NCI-H524 treated with DMSO at 0.1 percent for 48 hours (cell line): ENCODE measurements at regions not wholly inside any gene's neighbourhood (a gene's known extent, or its start where the extent isn't known, plus 50 kb on each side); places are given as distances from the start of the nearest gene placed in this dataset.
"Not testable (repeated sequence)": the region's sequence is repeated elsewhere in the genome, so short reads cannot be mapped to it uniquely, and the experiment has no call there.

Experiments
- DNase-seq: peaks from one replicate; lab custom pipeline; 2025; lab: John Stamatoyannopoulos, UW

DNA sequence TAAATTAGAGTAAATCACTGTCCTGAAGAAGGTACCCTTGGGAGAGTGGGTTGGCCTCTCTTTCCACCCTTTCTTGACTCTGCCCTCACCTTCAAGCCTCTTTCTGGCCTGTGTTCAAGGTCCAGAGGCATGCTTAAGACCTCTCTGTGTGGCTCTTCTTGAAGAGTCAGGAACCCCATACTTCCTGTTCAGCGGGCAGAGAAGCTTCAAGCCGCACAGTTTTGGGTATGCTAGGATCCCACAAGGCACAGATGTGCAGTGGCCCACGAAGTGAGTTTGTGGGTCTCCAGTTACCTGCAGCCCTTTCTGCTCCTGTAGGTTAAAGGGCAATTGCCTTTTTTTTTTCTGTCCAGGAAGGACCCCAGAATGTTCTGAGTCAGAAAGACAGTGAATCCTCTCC lies 113.7 kb downstream of the PPIAL4A start:
- DNase-seq, result not testable (repeated sequence)

DNA sequence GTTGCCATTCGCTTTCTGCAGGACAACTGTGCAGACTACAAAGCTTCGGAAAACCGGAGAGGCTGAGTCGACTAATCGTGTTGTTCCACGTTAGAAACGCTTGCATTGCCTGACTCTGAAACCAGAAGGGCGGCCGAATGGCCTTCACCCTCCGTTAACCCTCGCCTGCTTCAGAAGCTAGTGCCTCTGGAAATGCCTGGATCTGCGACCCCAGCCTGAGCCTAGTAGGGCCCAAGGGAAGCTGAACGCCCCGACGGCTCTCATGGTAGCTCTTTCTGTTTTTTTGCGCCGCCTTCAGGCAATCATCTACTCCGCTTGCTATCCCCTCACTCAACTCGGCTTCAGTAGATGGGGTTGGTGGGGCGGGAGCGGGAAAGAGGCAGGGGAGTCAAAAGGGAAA lies 117.3 kb downstream of the PPIAL4A start:
- not testable (repeated sequence) for DNase-seq

GRCh38 chr1:121007755-121008154 lies 118.2 kb downstream of the PPIAL4A start:
- not testable (repeated sequence) for DNase-seq

DNA sequence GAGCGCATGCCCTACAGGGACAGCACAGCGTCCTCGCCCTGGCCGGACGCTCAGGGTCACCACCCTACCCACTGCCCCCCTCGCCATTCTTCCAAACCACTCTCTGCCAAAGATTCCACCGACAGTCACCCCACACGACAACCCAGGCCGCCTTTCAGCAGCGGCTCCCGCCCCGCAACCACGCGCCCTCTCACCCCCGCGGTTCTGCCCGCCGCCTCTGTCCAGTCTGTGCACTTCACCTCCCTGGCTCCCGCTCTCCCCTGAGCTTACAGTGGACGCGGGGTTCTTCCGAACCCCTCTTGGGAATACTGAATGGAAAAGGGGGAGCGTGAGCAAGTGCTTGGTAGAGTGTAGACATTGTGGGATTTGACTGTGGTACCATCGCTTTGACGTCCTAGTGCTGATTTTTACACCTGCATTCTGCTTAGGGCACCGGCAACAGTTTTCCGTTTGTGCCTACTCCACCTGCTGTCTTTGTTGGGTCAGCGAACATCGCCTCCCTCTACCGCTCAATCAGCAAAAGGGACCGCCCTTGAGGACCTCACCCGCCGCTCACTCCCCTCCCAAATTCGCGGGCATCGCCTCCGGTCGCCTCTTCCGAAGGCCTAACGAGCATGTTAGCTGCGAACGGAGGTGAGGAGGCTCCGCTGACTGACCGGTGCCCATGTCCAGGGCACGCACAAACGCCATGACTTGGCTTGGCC lies 119.1 kb downstream of the PPIAL4A start:
- not testable (repeated sequence) for DNase-seq

- DNase-seq, result not testable (repeated sequence)
Observed at GRCh38 chr1:121009216-121010057, 119.9 kb downstream of the PPIAL4A start.

DNA sequence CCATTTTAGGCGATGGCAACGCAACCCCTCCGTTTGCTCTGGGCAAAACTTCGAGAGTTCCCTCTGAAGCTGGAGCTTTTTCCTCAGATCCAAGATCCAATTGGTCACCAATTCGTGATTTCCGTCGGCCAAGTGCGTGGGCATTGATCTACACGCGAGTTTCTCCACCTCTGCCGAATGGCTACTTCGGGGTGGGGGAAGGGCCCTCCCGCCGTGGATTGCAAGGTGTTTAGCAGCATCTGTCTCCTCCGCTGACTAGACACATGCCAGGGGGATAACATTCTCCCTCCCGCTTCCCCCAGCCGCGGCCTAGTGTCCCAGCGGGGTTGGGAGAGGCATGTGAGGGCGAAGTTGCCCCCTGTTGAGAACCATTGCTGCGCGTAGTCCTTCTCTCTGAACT lies 120.6 kb downstream of the PPIAL4A start:
- DNase-seq, result not testable (repeated sequence)

GRCh38 chr1:121013181-121013580 lies 123.6 kb downstream of the PPIAL4A start:
- not testable (repeated sequence) for DNase-seq

- DNase-seq, result not testable (repeated sequence)
Observed at GRCh38 chr1:121016182-121017028, 126.8 kb downstream of the PPIAL4A start.

DNA sequence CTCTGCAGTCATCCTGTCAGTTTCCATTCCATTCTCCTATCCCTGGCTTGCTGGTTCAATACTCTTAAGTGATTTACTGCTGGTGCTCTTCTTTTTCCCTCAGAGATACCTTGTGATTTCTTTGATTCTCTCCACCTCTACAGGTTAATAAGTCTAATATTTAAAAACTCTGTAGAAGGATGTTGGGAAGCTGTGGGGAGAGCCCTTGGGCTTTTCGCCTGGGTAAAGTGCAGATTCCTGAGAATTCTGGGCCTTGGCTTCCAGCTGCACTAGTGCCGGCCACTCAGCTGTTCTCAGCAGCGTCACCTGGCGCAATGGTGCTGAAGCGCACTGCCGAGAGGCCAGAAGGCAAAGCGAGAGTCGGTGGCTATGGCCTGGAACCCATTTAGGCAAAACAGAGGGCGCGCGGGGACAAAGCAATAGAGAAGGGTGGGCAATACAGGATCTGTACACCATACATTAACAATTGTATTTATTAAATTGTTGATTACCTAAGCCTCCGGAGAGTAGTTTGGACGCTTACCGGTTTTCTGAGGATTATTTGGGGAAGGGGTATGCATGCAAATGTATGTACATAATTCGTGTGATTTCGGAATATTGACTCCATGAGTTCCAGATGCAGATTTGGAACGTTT lies 130.3 kb downstream of the PPIAL4A start:
- not testable (repeated sequence) for DNase-seq

GRCh38 chr1:121020350-121021236 lies 131.0 kb downstream of the PPIAL4A start:
- DNase-seq, result not testable (repeated sequence)

DNA sequence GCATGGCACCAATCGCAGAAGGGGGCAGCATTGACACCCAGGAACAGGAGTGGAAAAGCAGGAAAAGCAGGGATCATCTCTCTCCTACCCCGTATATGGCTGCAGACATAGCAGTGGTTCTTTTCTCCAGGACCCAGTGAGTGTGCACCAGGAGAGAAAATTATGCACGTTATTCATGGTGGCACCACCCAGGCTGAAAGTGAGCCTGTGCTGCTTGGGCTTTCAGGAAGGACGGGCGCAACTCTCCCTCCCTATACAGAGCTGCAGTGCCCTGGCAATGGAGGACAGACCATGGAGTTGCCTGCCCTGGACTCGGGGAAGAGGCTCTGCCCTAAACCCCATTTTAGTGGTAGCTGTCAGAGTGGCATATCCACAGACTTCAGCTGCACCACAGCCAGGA lies 132.1 kb downstream of the PPIAL4A start:
- DNase-seq, result not testable (repeated sequence)

DNA sequence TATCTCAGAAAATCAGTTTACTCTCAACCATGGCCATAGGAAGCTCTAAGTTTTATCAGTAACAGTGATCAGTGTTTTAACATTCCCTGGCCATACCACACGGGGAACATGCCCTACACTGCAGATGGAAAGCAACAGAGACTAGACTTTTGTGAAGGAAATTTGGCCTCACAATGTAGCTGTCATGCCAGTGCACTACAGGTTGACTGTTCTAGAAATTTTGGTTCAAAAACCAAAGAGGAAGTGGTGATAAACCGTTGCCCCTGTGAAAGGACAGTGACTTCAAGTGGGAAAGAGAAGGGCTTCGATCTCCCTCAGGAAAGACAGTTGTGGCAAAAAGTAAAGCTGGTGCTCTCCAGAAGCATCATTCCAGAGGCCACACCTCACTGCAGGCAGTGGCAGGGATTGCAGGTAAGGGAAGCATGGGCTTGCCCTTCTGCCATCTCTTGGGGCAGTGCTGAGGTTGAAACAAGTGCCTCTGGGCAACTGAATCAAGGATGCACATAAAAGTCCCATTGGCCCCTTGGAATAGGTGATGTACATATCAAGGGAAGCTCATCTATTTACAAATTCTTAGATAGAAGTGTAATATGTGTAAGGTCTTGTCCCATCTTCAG lies 143.4 kb downstream of the PPIAL4A start:
- DNase-seq, result not testable (repeated sequence)

DNA sequence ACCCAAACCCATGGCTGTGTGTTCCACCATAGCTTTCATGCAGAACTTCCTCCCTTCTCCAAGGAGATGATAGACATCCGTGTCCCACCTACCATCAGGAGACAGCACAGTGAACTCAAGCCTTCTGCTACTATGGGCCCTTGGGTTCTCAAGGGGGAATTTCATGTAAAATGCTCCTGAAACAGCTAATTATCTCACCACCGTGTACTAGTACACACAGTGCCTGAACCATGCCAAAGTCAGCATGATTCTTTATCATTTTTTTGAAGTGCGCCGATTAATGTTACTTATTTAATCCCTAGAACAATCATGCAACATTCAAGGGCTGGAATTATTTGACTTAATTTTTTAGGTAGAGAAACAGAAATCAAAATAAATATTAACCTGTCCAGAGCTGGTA lies 147.2 kb downstream of the PPIAL4A start:
- not testable (repeated sequence) for DNase-seq

- not testable (repeated sequence) for DNase-seq
Observed at GRCh38 chr1:121040974-121041373, 143.2 kb downstream of the FAM72B start.

- DNase-seq, result not testable (repeated sequence)
Observed at GRCh38 chr1:121041497-121041896, 142.6 kb downstream of the FAM72B start.

- not testable (repeated sequence) for DNase-seq
Observed at GRCh38 chr1:121042882-121043281, 141.3 kb downstream of the FAM72B start.

- not testable (repeated sequence) for DNase-seq
Observed at GRCh38 chr1:121048293-121048752, 135.8 kb downstream of the FAM72B start.

- DNase-seq, result not testable (repeated sequence)
Observed at GRCh38 chr1:121048769-121049443, 135.2 kb downstream of the FAM72B start.

- not testable (repeated sequence) for DNase-seq
Observed at GRCh38 chr1:121050097-121050496, 134.0 kb downstream of the FAM72B start.
